Liver (tissue), 7 donors: ENCODE measurements at regions not wholly inside any gene's neighbourhood (a gene's known extent, or its start where the extent isn't known, plus 50 kb on each side); places are given as distances from the start of the nearest gene placed in this dataset.

Source experiments
- DNase-seq: peaks from one replicate; pipeline ENCODE4 v3.0.0-alpha.2; 2017; ENCODE audit warnings: low spot score
- H3K27ac ChIP-seq, 2 donors: one replicate each; pipeline ENCODE4 v1.7.0; 2013; ENCODE audit warnings: inconsistent platforms in 2 of 2, low read length in 2 of 2, control low read depth in 1 of 2, low read depth in 1 of 2, mild to moderate bottlenecking in 1 of 2
- H3K27me3 ChIP-seq, 4 donors: one replicate each; pipeline versions ENCODE4 v1.6.1 to v1.7.0; 2013; ENCODE audit warnings: low read length in 3 of 4, inconsistent platforms in 1 of 4, mild to moderate bottlenecking in 1 of 4, moderate library complexity in 1 of 4; ENCODE audit not compliant: control insufficient read depth in 4 of 4, insufficient read depth in 4 of 4
- H3K36me3 ChIP-seq, 4 donors: one replicate each; pipeline versions ENCODE4 v1.6.1 to v1.7.0; 2013; ENCODE audit warnings: low read length in 3 of 4, mild to moderate bottlenecking in 3 of 4, low read depth in 1 of 4, moderate library complexity in 1 of 4; ENCODE audit not compliant: control insufficient read depth in 4 of 4, insufficient read depth in 3 of 4
- H3K4me1 ChIP-seq, 4 donors: one replicate each; pipeline versions ENCODE4 v1.6.1 to v1.7.0; 2013; ENCODE audit warnings: low read length in 3 of 4, mild to moderate bottlenecking in 3 of 4, moderate library complexity in 1 of 4; ENCODE audit not compliant: control insufficient read depth in 4 of 4, insufficient read depth in 4 of 4
- H3K4me3 ChIP-seq, 3 donors: one replicate each; pipeline versions ENCODE4 v1.6.1 to v1.7.0; 2013; ENCODE audit warnings: low read length in 3 of 3, control low read depth in 1 of 3, low read depth in 1 of 3, mild to moderate bottlenecking in 1 of 3
- H3K9ac ChIP-seq, 2 donors: one replicate each; pipeline ENCODE4 v1.7.0; 2013; ENCODE audit warnings: low read length in 2 of 2, mild to moderate bottlenecking in 2 of 2, moderate library complexity in 2 of 2, control low read depth in 1 of 2, low read depth in 1 of 2
- H3K9me3 ChIP-seq, 4 donors: one replicate each; pipeline versions ENCODE4 v1.6.1 to v1.7.0; 2013; ENCODE audit warnings: low read length in 3 of 4; ENCODE audit not compliant: control insufficient read depth in 4 of 4
- EGR1 ChIP-seq, 2 donors: IDR thresholded peaks; 2 replicates each; pipeline ENCODE4 v1.6.1; 2016 to 2018; ENCODE audit warnings: antibody characterized with exemption in 2 of 2, low read depth in 2 of 2
- FOXA1 ChIP-seq: IDR thresholded peaks from 2 replicates; pipeline ENCODE4 v1.6.1; 2016; ENCODE audit warnings: antibody characterized with exemption
- FOXA2 ChIP-seq: IDR thresholded peaks from 2 replicates; pipeline ENCODE4 v1.6.1; 2016; ENCODE audit warnings: antibody characterized with exemption
- GABPA ChIP-seq, 2 donors: IDR thresholded peaks in 1 of 2; conservative IDR thresholded peaks in 1 of 2; 2 replicates each; pipeline ENCODE4 v1.6.1; 2016; ENCODE audit warnings: antibody characterized with exemption in 2 of 2, mild to moderate bottlenecking in 1 of 2, moderate library complexity in 1 of 2
- HNF4A ChIP-seq, 2 donors: conservative IDR thresholded peaks; 2 replicates each; pipeline ENCODE4 v1.6.1; 2016; ENCODE audit warnings: antibody characterized with exemption in 2 of 2, mild to moderate bottlenecking in 2 of 2
- HNF4G ChIP-seq: IDR thresholded peaks from 2 replicates; pipeline ENCODE4 v1.6.1; 2016; ENCODE audit warnings: antibody characterized with exemption
- JUND ChIP-seq, 2 donors: IDR thresholded peaks; 2 replicates each; pipeline ENCODE4 v1.6.1; 2016; ENCODE audit warnings: antibody characterized with exemption in 2 of 2
- NR2F2 ChIP-seq: IDR thresholded peaks from 2 replicates; pipeline ENCODE4 v1.6.1; 2016; ENCODE audit warnings: antibody characterized with exemption
- RXRA ChIP-seq, 2 donors: IDR thresholded peaks; 2 replicates each; pipeline ENCODE4 v1.6.1; 2017 to 2018; ENCODE audit warnings: antibody characterized with exemption in 2 of 2, mild to moderate bottlenecking in 1 of 2
- SP1 ChIP-seq: IDR thresholded peaks from 2 replicates; pipeline ENCODE4 v1.6.1; 2018; ENCODE audit warnings: antibody characterized with exemption, mild to moderate bottlenecking
- TAF1 ChIP-seq: conservative IDR thresholded peaks from 2 replicates; pipeline ENCODE4 v1.6.1; 2016; ENCODE audit warnings: antibody characterized with exemption, mild to moderate bottlenecking
- YY1 ChIP-seq: IDR thresholded peaks from 2 replicates; pipeline ENCODE4 v1.6.1; 2016; ENCODE audit warnings: antibody characterized with exemption, mild to moderate bottlenecking
- WGBS: extraction: QIAGEN DNeasy Blood & Tissue Kit; methylation state at CpG from one replicate; pipeline ENCODE4 v1.1.7; 2013; 5-methylcytosine and 5-hydroxymethylcytosine counted together
- TF ChIP-seq, protein P1 (sequence below): IDR thresholded peaks from 2 replicates; pipeline ENCODE4 v1.6.1; 2016; ENCODE audit warnings: antibody characterized with exemption, mild to moderate bottlenecking
- TF ChIP-seq, protein P2 (sequence below): IDR thresholded peaks from 2 replicates; pipeline ENCODE4 v1.6.1; 2016; ENCODE audit warnings: antibody characterized with exemption
- TF ChIP-seq, protein P3 (sequence below): IDR thresholded peaks from 2 replicates; pipeline ENCODE4 v1.6.1; 2016; ENCODE audit warnings: antibody characterized with exemption
- TF ChIP-seq, protein P4 (sequence below): IDR thresholded peaks from 2 replicates; pipeline ENCODE4 v1.6.1; 2016; ENCODE audit warnings: antibody characterized with exemption
- donor health status: healthy.
- donor health status: healthy.
- donor health status: healthy.
- donor health status: healthy.

DNA sequence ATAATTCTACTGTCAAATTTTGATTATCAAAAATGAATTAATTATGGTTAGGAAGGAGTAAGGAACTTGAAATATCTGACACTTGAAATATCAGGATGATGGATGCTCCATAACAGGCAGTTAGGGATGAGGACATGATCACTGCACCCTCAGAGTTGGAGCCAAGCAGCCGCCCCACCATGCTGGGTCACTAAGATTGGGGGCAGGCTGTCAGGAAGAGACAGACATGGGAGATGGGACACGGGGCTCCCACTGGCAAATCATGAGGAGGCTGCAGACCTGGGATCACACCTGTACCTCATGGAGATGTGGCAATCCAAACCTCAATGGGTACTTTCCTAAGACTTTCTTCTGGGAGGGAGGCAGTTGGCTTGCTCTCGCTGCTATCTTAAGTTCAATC lies 982.0 kb upstream of the ZEB2 start (continued):
- TF ChIP-seq RXRA (IDR thresholded peaks at IDR 0.05) (no peak), FOXA2 (no peak), FOXA1 (no peak), TAF1 (no peak)
- TF ChIP-seq, protein P1, sequence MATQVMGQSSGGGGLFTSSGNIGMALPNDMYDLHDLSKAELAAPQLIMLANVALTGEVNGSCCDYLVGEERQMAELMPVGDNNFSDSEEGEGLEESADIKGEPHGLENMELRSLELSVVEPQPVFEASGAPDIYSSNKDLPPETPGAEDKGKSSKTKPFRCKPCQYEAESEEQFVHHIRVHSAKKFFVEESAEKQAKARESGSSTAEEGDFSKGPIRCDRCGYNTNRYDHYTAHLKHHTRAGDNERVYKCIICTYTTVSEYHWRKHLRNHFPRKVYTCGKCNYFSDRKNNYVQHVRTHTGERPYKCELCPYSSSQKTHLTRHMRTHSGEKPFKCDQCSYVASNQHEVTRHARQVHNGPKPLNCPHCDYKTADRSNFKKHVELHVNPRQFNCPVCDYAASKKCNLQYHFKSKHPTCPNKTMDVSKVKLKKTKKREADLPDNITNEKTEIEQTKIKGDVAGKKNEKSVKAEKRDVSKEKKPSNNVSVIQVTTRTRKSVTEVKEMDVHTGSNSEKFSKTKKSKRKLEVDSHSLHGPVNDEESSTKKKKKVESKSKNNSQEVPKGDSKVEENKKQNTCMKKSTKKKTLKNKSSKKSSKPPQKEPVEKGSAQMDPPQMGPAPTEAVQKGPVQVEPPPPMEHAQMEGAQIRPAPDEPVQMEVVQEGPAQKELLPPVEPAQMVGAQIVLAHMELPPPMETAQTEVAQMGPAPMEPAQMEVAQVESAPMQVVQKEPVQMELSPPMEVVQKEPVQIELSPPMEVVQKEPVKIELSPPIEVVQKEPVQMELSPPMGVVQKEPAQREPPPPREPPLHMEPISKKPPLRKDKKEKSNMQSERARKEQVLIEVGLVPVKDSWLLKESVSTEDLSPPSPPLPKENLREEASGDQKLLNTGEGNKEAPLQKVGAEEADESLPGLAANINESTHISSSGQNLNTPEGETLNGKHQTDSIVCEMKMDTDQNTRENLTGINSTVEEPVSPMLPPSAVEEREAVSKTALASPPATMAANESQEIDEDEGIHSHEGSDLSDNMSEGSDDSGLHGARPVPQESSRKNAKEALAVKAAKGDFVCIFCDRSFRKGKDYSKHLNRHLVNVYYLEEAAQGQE = no peak

DNA sequence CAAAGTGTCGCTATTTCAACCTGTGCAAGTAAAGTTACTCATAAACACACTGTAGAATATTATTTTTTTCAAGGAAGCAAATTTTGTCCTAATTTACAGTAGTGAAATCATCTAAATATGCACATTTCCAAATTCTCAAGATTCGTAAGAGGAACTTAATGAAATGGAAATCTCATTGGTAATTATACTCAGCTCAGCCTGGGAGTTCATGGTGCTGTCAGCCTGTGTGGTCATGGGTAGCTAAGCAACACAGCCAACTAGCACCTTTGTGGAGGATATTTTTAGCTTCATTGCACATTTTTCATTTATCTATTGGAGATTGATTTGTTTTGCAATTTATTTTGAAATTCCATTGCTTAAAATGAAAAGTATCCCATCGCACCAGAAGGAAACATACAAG lies 975.7 kb upstream of the ZEB2 start:
- 91% methylated on average over 3 of the region's 3 CpGs for WGBS
- no peak overlapping the region for H3K4me3 ChIP-seq
- H3K27ac ChIP-seq = no peak overlapping the region
- no peaks in the 10 kb centered on the region for H3K4me1 ChIP-seq
- no peak overlapping the region for H3K9ac ChIP-seq
- H3K27me3 ChIP-seq = no peaks in the 10 kb centered on the region
- H3K9me3 ChIP-seq = peaks cover 0 to 2% (median 0%) of the 10 kb centered on the region in 4 donors
- no peaks in the 10 kb centered on the region for H3K36me3 ChIP-seq
- TF ChIP-seq, protein P2, sequence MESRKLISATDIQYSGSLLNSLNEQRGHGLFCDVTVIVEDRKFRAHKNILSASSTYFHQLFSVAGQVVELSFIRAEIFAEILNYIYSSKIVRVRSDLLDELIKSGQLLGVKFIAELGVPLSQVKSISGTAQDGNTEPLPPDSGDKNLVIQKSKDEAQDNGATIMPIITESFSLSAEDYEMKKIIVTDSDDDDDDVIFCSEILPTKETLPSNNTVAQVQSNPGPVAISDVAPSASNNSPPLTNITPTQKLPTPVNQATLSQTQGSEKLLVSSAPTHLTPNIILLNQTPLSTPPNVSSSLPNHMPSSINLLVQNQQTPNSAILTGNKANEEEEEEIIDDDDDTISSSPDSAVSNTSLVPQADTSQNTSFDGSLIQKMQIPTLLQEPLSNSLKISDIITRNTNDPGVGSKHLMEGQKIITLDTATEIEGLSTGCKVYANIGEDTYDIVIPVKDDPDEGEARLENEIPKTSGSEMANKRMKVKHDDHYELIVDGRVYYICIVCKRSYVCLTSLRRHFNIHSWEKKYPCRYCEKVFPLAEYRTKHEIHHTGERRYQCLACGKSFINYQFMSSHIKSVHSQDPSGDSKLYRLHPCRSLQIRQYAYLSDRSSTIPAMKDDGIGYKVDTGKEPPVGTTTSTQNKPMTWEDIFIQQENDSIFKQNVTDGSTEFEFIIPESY = no peak
- TF ChIP-seq, protein P1 = no peak
- no peak for TF ChIP-seq YY1
- no peak for TF ChIP-seq HNF4G
- no peak for TF ChIP-seq JUND (IDR thresholded peaks at IDR 0.05)
- TF ChIP-seq, protein P3, sequence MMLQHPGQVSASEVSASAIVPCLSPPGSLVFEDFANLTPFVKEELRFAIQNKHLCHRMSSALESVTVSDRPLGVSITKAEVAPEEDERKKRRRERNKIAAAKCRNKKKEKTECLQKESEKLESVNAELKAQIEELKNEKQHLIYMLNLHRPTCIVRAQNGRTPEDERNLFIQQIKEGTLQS = no peak
- no peak for TF ChIP-seq SP1
- TF ChIP-seq NR2F2 = no peak
- TF ChIP-seq FOXA1 = no peak
- TF ChIP-seq HNF4A (conservative IDR thresholded peaks at IDR 0.05) = no peak
- TF ChIP-seq EGR1 (IDR thresholded peaks at IDR 0.05; ENCODE audit: low read depth in 2 of 2) = no peak
- no peak for TF ChIP-seq FOXA2
- TF ChIP-seq, protein P4, sequence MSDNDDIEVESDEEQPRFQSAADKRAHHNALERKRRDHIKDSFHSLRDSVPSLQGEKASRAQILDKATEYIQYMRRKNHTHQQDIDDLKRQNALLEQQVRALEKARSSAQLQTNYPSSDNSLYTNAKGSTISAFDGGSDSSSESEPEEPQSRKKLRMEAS = no peak
- TF ChIP-seq GABPA (IDR thresholded peaks at IDR 0.05 in 1 of 2, conservative IDR thresholded peaks at IDR 0.05 in 1 of 2) = no peak
- no peak for DNase-seq
